Thoracic aorta (tissue), 2 donors: ENCODE measurements at regions not wholly inside any gene's neighbourhood (a gene's known extent, or its start where the extent isn't known, plus 50 kb on each side); places are given as distances from the start of the nearest gene placed in this dataset.

Source experiments
- ATAC-seq: fragments of 150-250 bp; one replicate; pipeline ENCODE4 v1.8.0; 2017; ENCODE audit warnings: low read depth; ENCODE audit not compliant: insufficient number of reproducible peaks, low FRiP score
- DNase-seq: peaks from one replicate; pipeline ENCODE4 v3.0.0-alpha.2; 2020; ENCODE audit warnings: low spot score
- H3K27ac ChIP-seq, 2 donors: fragments of 200-600 bp; sonication (generic); 1 replicate in 1 of 2; 2 replicates in 1 of 2; pipeline ENCODE4 v1.5.1; 2016; ENCODE audit warnings: mild to moderate bottlenecking in 2 of 2, moderate library complexity in 2 of 2
- H3K27me3 ChIP-seq: fragments of 200-600 bp; sonication (generic); replicated peaks from 2 replicates; pipeline ENCODE4 v1.6.0; 2016; ENCODE audit warnings: mild to moderate bottlenecking; ENCODE audit not compliant: insufficient read depth
- H3K36me3 ChIP-seq: fragments of 200-600 bp; sonication (generic); one replicate; pipeline ENCODE4 v1.5.1; 2016
- H3K4me1 ChIP-seq, 2 donors: fragments of 200-600 bp; sonication (generic); 1 replicate in 1 of 2; 2 replicates in 1 of 2; pipeline versions ENCODE4 v1.5.1 to v1.6.0; 2016; ENCODE audit warnings: low read depth in 2 of 2, mild to moderate bottlenecking in 1 of 2; ENCODE audit not compliant: control insufficient read depth in 1 of 2
- H3K4me3 ChIP-seq: fragments of 200-600 bp; sonication (generic); 2 replicates; pipeline ENCODE4 v1.5.1; 2016; ENCODE audit warnings: mild to moderate bottlenecking
- H3K9me3 ChIP-seq: fragments of 200-600 bp; sonication (generic); 2 replicates; pipeline ENCODE4 v1.5.1; 2016
- TF ChIP-seq, protein P1 (sequence below): fragments of 200-600 bp; sonication (generic); IDR thresholded peaks from one replicate; pipeline ENCODE4 v1.5.1; 2019; ENCODE audit warnings: antibody characterized with exemption

- Histone ChIP-seq H3K27me3 (no peaks in the 10 kb centered on the region), H3K27ac (no peak overlapping the region), H3K4me3 (no peak overlapping the region), H3K9me3 (no peaks in the 10 kb centered on the region), H3K4me1 (no peaks in the 10 kb centered on the region), H3K36me3 (no peaks in the 10 kb centered on the region)
- no peak for DNase-seq
- TF ChIP-seq, protein P1, sequence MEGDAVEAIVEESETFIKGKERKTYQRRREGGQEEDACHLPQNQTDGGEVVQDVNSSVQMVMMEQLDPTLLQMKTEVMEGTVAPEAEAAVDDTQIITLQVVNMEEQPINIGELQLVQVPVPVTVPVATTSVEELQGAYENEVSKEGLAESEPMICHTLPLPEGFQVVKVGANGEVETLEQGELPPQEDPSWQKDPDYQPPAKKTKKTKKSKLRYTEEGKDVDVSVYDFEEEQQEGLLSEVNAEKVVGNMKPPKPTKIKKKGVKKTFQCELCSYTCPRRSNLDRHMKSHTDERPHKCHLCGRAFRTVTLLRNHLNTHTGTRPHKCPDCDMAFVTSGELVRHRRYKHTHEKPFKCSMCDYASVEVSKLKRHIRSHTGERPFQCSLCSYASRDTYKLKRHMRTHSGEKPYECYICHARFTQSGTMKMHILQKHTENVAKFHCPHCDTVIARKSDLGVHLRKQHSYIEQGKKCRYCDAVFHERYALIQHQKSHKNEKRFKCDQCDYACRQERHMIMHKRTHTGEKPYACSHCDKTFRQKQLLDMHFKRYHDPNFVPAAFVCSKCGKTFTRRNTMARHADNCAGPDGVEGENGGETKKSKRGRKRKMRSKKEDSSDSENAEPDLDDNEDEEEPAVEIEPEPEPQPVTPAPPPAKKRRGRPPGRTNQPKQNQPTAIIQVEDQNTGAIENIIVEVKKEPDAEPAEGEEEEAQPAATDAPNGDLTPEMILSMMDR: no peak
- ATAC-seq: no peak
Measured at GRCh38 chr3:72548981-72549380, 299.3 kb downstream of the SHQ1 start.

DNA sequence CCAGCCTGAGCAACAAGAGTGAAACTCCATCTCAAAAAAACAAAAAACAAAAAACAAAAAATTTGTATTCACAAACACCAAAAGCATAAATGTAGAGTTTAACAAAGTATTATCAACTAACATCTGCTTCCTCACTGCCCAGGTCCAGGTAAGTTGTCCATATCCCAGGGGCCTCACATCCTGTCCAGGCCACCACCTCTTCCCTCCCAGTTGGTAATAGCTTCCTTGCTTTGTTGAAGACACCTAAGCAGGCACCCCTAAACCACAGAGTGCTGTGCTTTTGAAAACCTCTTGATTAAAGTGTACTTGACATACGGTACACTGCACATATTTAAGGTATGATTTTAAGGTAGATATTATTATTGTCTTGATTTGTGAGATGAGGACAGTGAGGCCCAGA is 299.8 kb downstream of the SHQ1 start:
- DNase-seq: no peak

DNA sequence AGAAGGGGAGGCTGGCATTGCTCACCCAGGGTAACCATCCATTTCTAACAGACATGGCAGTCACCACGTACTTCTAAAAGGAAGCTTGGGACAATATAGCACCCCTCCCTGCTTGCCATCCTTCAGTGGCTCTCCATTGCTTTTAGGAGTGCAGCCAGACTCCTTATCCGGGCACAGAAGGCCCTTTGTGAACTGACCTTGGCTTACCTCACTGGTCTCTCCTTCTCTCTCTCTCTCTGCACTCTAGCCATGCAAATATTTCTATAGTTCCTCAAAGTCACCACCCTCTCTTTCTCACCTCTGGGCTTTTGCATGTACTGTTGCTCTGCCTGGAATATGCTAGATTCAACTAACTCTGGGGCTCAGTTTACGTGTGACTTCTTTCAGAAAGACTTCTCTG is 301.1 kb downstream of the SHQ1 start:
- Histone ChIP-seq H3K9me3 (no peaks in the 10 kb centered on the region), H3K27ac (no peak overlapping the region), H3K36me3 (no peaks in the 10 kb centered on the region), H3K4me1 (no peaks in the 10 kb centered on the region), H3K4me3 (no peak overlapping the region), H3K27me3 (no peaks in the 10 kb centered on the region)
- TF ChIP-seq, protein P1: no peak
- no peak for ATAC-seq
- no peak for DNase-seq

More for the DNA sequence above, 299.8 kb downstream of the SHQ1 start:
- no peak overlapping the region for H3K4me3 ChIP-seq
- no peaks in the 10 kb centered on the region for H3K36me3 ChIP-seq
- no peak for ATAC-seq
- no peak overlapping the region for H3K27ac ChIP-seq
- no peaks in the 10 kb centered on the region for H3K4me1 ChIP-seq
- TF ChIP-seq, protein P1: no peak
- H3K27me3 ChIP-seq: no peaks in the 10 kb centered on the region
- no peaks in the 10 kb centered on the region for H3K9me3 ChIP-seq

- H3K36me3 ChIP-seq: no peaks in the 10 kb centered on the region
- no peaks in the 10 kb centered on the region for H3K4me1 ChIP-seq
- ATAC-seq: no peak
- no peaks in the 10 kb centered on the region for H3K9me3 ChIP-seq
- TF ChIP-seq, protein P1: no peak
- H3K27me3 ChIP-seq: no peaks in the 10 kb centered on the region
- DNase-seq: no peak
- no peak overlapping the region for H3K27ac ChIP-seq
- no peak overlapping the region for H3K4me3 ChIP-seq
Measured at GRCh38 chr3:72544239-72544638, 304.0 kb downstream of the SHQ1 start.

DNA sequence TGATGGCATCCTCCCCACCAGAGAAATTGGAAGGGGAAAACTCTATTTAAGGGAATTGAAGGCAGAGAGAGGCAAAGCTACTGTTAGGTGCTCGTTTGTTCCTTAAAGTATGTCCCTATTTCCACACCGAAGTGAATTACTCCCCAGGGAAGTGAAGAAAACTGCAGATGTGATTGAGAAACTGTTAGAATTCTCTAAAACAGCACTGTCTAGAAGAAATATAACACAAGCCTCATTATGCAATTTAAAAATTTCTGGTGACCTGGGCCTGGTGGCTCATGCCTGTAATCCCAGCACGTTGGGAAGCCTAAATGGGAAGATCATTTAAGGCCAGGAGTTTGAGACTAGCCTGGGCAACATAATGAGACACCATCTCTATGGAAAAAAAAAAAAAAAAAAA is 305.0 kb downstream of the SHQ1 start:
- H3K4me3 ChIP-seq: no peak overlapping the region
- no peak for DNase-seq
- no peaks in the 10 kb centered on the region for H3K9me3 ChIP-seq
- no peak for ATAC-seq
- no peak overlapping the region for H3K27ac ChIP-seq
- H3K36me3 ChIP-seq: no peaks in the 10 kb centered on the region
- no peaks in the 10 kb centered on the region for H3K27me3 ChIP-seq
- no peaks in the 10 kb centered on the region for H3K4me1 ChIP-seq
- TF ChIP-seq, protein P1: no peak
